Naive B cell (primary cell): ENCODE measurements at regions not wholly inside any gene's neighbourhood (a gene's known extent, or its start where the extent isn't known, plus 50 kb on each side); places are given as distances from the start of the nearest gene placed in this dataset.

Experiments
- ATAC-seq, 2 donors: fragments of 150-1000 bp; cut with Tn5 transposase; 2 replicates each; pipeline ENCODE4 v1.10.0; 2021; ENCODE audit warnings: low read depth in 2 of 2, mild to moderate bottlenecking in 2 of 2, moderate library complexity in 2 of 2
- DNase-seq: peaks from one replicate; pipeline ENCODE4 v3.0.0; 2022
- H3K27ac Mint-ChIP-seq, 6 donors: one replicate each; pipeline ENCODE4 v1.8.0; 2020 to 2022; ENCODE audit warnings: mild to moderate bottlenecking in 6 of 6, mixed read lengths in 6 of 6, moderate library complexity in 5 of 6, inconsistent platforms in 2 of 6
- H3K27me3 Mint-ChIP-seq, 3 donors: one replicate each; pipeline ENCODE4 v1.8.0; 2021 to 2022; ENCODE audit warnings: mixed read lengths in 3 of 3, mild to moderate bottlenecking in 1 of 3
- H3K36me3 Mint-ChIP-seq, 2 donors: one replicate each; pipeline ENCODE4 v1.8.0; 2020 to 2022; ENCODE audit warnings: mixed read lengths in 2 of 2, inconsistent platforms in 1 of 2, mild to moderate bottlenecking in 1 of 2
- H3K4me1 Mint-ChIP-seq, 3 donors: one replicate each; pipeline ENCODE4 v1.8.0; 2020 to 2022; ENCODE audit warnings: mixed read lengths in 3 of 3, inconsistent platforms in 1 of 3, mild to moderate bottlenecking in 1 of 3, moderate library complexity in 1 of 3
- H3K4me3 Mint-ChIP-seq, 8 donors: one replicate each; pipeline ENCODE4 v1.8.0; 2020 to 2022; ENCODE audit warnings: mild to moderate bottlenecking in 8 of 8, mixed read lengths in 8 of 8, moderate library complexity in 8 of 8, inconsistent platforms in 2 of 8
- H3K9me3 Mint-ChIP-seq, 7 donors: one replicate each; pipeline ENCODE4 v1.8.0; 2020 to 2022; ENCODE audit warnings: mixed read lengths in 7 of 7, mild to moderate bottlenecking in 5 of 7, inconsistent platforms in 2 of 7, moderate library complexity in 1 of 7

DNA sequence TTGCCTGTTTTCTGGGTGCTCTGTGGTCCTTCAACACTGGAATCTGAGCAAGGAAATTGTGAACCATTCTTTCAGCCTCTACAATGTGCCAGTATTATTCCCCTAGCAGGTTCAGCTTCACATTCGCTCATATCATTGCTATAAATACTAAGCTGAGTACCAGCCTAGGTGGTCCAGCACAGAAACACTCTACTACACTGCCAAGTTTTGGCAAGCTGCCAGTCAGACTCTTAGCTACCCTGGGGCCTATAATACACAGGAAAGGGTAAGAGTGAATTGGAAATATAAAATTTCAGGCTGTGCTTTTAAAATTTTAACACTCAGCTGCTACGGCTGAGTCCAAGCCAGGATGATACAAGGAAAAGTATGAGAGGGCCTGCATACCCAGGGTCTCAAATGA lies 49.9 kb upstream of the PPP1R3A start:
- Mint-ChIP-seq H3K27me3 (peaks cover 0 to 3% (median 0%) of the 10 kb centered on the region in 3 donors), H3K4me1 (no peaks in the 10 kb centered on the region)
- no peak for DNase-seq

More for the DNA sequence above, 49.9 kb upstream of the PPP1R3A start:
- H3K4me3 Mint-ChIP-seq, result no peak overlapping the region
- no peaks in the 10 kb centered on the region for H3K36me3 Mint-ChIP-seq
- no peak overlapping the region for H3K27ac Mint-ChIP-seq
- no peak for ATAC-seq
- H3K9me3 Mint-ChIP-seq, result peaks cover 0 to 6% (median 1%) of the 10 kb centered on the region in 7 donors
